IgD-negative memory B cell (primary cell): ENCODE measurements at regions not wholly inside any gene's neighbourhood (a gene's known extent, or its start where the extent isn't known, plus 50 kb on each side); places are given as distances from the start of the nearest gene placed in this dataset.

Experiments
- H3K27ac Mint-ChIP-seq, 3 donors: one replicate each; pipeline ENCODE4 v1.8.0; 2020 to 2022; ENCODE audit warnings: mild to moderate bottlenecking in 3 of 3, mixed read lengths in 3 of 3, moderate library complexity in 1 of 3
- H3K27me3 Mint-ChIP-seq: one replicate; pipeline ENCODE4 v1.8.0; 2021; ENCODE audit warnings: mixed read lengths
- H3K36me3 Mint-ChIP-seq: one replicate; pipeline ENCODE4 v1.8.0; 2020; ENCODE audit warnings: mild to moderate bottlenecking, mixed read lengths
- H3K4me1 Mint-ChIP-seq, 3 donors: one replicate each; pipeline ENCODE4 v1.8.0; 2020 to 2022; ENCODE audit warnings: mixed read lengths in 3 of 3, mild to moderate bottlenecking in 1 of 3
- H3K4me3 Mint-ChIP-seq, 4 donors: one replicate each; pipeline ENCODE4 v1.8.0; 2020 to 2022; ENCODE audit warnings: mild to moderate bottlenecking in 4 of 4, mixed read lengths in 4 of 4, moderate library complexity in 3 of 4
- H3K9me3 Mint-ChIP-seq, 3 donors: one replicate each; pipeline ENCODE4 v1.8.0; 2020 to 2021; ENCODE audit warnings: mixed read lengths in 3 of 3, mild to moderate bottlenecking in 1 of 3

- no peaks in the 10 kb centered on the region for H3K27me3 Mint-ChIP-seq
- no peak overlapping the region for H3K27ac Mint-ChIP-seq
These were observed 434.5 kb upstream of the NAALADL2 start for GRCh38 chr3:174424656-174425055.

GRCh38 chr3:174425422-174425821, 433.7 kb upstream of the NAALADL2 start:
- no peak overlapping the region for H3K27ac Mint-ChIP-seq
- no peaks in the 10 kb centered on the region for H3K27me3 Mint-ChIP-seq
- H3K36me3 Mint-ChIP-seq, result no peaks in the 10 kb centered on the region
- no peaks in the 10 kb centered on the region for H3K4me1 Mint-ChIP-seq
- no peak overlapping the region for H3K4me3 Mint-ChIP-seq
- H3K9me3 Mint-ChIP-seq, result peaks cover 0 to 2% (median 1%) of the 10 kb centered on the region in 3 donors

More at GRCh38 chr3:174424656-174425055, 434.5 kb upstream of the NAALADL2 start:
- H3K9me3 Mint-ChIP-seq, result peaks cover 0 to 2% (median 1%) of the 10 kb centered on the region in 3 donors
- no peak overlapping the region for H3K4me3 Mint-ChIP-seq
- H3K4me1 Mint-ChIP-seq, result no peaks in the 10 kb centered on the region
- H3K36me3 Mint-ChIP-seq, result no peaks in the 10 kb centered on the region

- no peaks in the 10 kb centered on the region for H3K4me1 Mint-ChIP-seq
- no peak overlapping the region for H3K27ac Mint-ChIP-seq
- H3K36me3 Mint-ChIP-seq, result no peaks in the 10 kb centered on the region
- no peak overlapping the region for H3K4me3 Mint-ChIP-seq
- H3K27me3 Mint-ChIP-seq, result no peaks in the 10 kb centered on the region
- H3K9me3 Mint-ChIP-seq, result peaks cover 0 to under 1% (median 0%) of the 10 kb centered on the region in 3 donors
These were observed 428.1 kb upstream of the NAALADL2 start for GRCh38 chr3:174430986-174431385.

- Mint-ChIP-seq H3K4me1 (no peaks in the 10 kb centered on the region), H3K9me3 (peaks cover 0 to 1% (median 0%) of the 10 kb centered on the region in 3 donors), H3K27me3 (no peaks in the 10 kb centered on the region), H3K36me3 (no peaks in the 10 kb centered on the region), H3K27ac (no peak overlapping the region), H3K4me3 (no peak overlapping the region)
These were observed 427.4 kb upstream of the NAALADL2 start for GRCh38 chr3:174431717-174432116.

GRCh38 chr3:174436367-174436766, 422.8 kb upstream of the NAALADL2 start:
- Mint-ChIP-seq H3K9me3 (peaks cover 0 to 2% (median 0%) of the 10 kb centered on the region in 3 donors), H3K4me1 (peaks cover 0 to 6% (median 0%) of the 10 kb centered on the region in 3 donors), H3K27me3 (peaks cover 13% of the 10 kb centered on the region), H3K36me3 (no peaks in the 10 kb centered on the region), H3K27ac (no peak overlapping the region), H3K4me3 (no peak overlapping the region)

GRCh38 chr3:174438501-174439145, 420.5 kb upstream of the NAALADL2 start:
- Mint-ChIP-seq H3K4me3 (no peak overlapping the region), H3K9me3 (peaks cover 0 to 5% (median 0%) of the 10 kb centered on the region in 3 donors), H3K27ac (no peak overlapping the region), H3K27me3 (peaks cover 17% of the 10 kb centered on the region), H3K36me3 (no peaks in the 10 kb centered on the region), H3K4me1 (peaks cover 3 to 9% (median 5%) of the 10 kb centered on the region in 3 donors)

GRCh38 chr3:174439331-174440252, 419.5 kb upstream of the NAALADL2 start:
- peak overlapping the region in 1 of 4 donors; percentile 55 for H3K4me3 Mint-ChIP-seq
- H3K4me1 Mint-ChIP-seq, result peaks cover 3 to 9% (median 5%) of the 10 kb centered on the region in 3 donors
- no peaks in the 10 kb centered on the region for H3K36me3 Mint-ChIP-seq
- peaks cover 17% of the 10 kb centered on the region for H3K27me3 Mint-ChIP-seq
- H3K27ac Mint-ChIP-seq, result no peak overlapping the region
- H3K9me3 Mint-ChIP-seq, result peaks cover 0 to 5% (median 0%) of the 10 kb centered on the region in 3 donors

GRCh38 chr3:174440253-174440701, 418.9 kb upstream of the NAALADL2 start:
- Mint-ChIP-seq H3K9me3 (peaks cover 0 to 5% (median 0%) of the 10 kb centered on the region in 3 donors), H3K36me3 (no peaks in the 10 kb centered on the region), H3K27me3 (peaks cover 17% of the 10 kb centered on the region), H3K4me1 (peaks cover 3 to 9% (median 5%) of the 10 kb centered on the region in 3 donors), H3K27ac (no peak overlapping the region), H3K4me3 (peak overlapping the region in 2 of 4 donors; percentile 49 to 74)

- peaks cover 17% of the 10 kb centered on the region for H3K27me3 Mint-ChIP-seq
- no peak overlapping the region for H3K27ac Mint-ChIP-seq
- peaks cover 3 to 9% (median 5%) of the 10 kb centered on the region in 3 donors for H3K4me1 Mint-ChIP-seq
- peaks cover 0 to 5% (median 0%) of the 10 kb centered on the region in 3 donors for H3K9me3 Mint-ChIP-seq
- H3K36me3 Mint-ChIP-seq, result no peaks in the 10 kb centered on the region
- H3K4me3 Mint-ChIP-seq, result peak overlapping the region in 3 of 4 donors; percentile 67 to 71 (median 69)
These were observed 418.2 kb upstream of the NAALADL2 start for GRCh38 chr3:174440741-174441587.

GRCh38 chr3:174441588-174442301, 417.4 kb upstream of the NAALADL2 start:
- Mint-ChIP-seq H3K27ac (no peak overlapping the region), H3K27me3 (peaks cover 17% of the 10 kb centered on the region), H3K4me1 (peaks cover 3 to 9% (median 5%) of the 10 kb centered on the region in 3 donors), H3K36me3 (no peaks in the 10 kb centered on the region), H3K4me3 (peak overlapping the region; percentile 67 to 75 (median 70)), H3K9me3 (peaks cover 0 to 3% (median 0%) of the 10 kb centered on the region in 3 donors)

GRCh38 chr3:174442302-174442682, 416.8 kb upstream of the NAALADL2 start:
- no peak overlapping the region for H3K4me3 Mint-ChIP-seq
- no peak overlapping the region for H3K27ac Mint-ChIP-seq
- peaks cover 3 to 9% (median 5%) of the 10 kb centered on the region in 3 donors for H3K4me1 Mint-ChIP-seq
- no peaks in the 10 kb centered on the region for H3K36me3 Mint-ChIP-seq
- H3K9me3 Mint-ChIP-seq, result peaks cover 0 to 3% (median 0%) of the 10 kb centered on the region in 3 donors
- peaks cover 17% of the 10 kb centered on the region for H3K27me3 Mint-ChIP-seq

GRCh38 chr3:174444391-174444790, 414.7 kb upstream of the NAALADL2 start:
- H3K4me1 Mint-ChIP-seq, result peaks cover 3 to 9% (median 5%) of the 10 kb centered on the region in 3 donors
- no peak overlapping the region for H3K4me3 Mint-ChIP-seq
- no peaks in the 10 kb centered on the region for H3K36me3 Mint-ChIP-seq
- H3K9me3 Mint-ChIP-seq, result peaks cover 1 to 3% (median 3%) of the 10 kb centered on the region in 3 donors
- peaks cover 15% of the 10 kb centered on the region for H3K27me3 Mint-ChIP-seq
- no peak overlapping the region for H3K27ac Mint-ChIP-seq

GRCh38 chr3:174457758-174458157, 401.4 kb upstream of the NAALADL2 start:
- no peak overlapping the region for H3K27ac Mint-ChIP-seq
- no peaks in the 10 kb centered on the region for H3K27me3 Mint-ChIP-seq
- H3K4me3 Mint-ChIP-seq, result peak overlapping the region in 1 of 4 donors; percentile 39

GRCh38 chr3:174460831-174461230, 398.3 kb upstream of the NAALADL2 start:
- Mint-ChIP-seq H3K4me1 (peaks cover 0 to 1% (median 0%) of the 10 kb centered on the region in 3 donors), H3K9me3 (peaks cover 0 to 12% (median 5%) of the 10 kb centered on the region in 3 donors), H3K36me3 (no peaks in the 10 kb centered on the region), H3K27ac (no peak overlapping the region), H3K4me3 (no peak overlapping the region), H3K27me3 (no peaks in the 10 kb centered on the region)

More at GRCh38 chr3:174457758-174458157, 401.4 kb upstream of the NAALADL2 start:
- H3K9me3 Mint-ChIP-seq, result peaks cover 0 to 23% (median 5%) of the 10 kb centered on the region in 3 donors
- H3K4me1 Mint-ChIP-seq, result peaks cover 0 to 1% (median 0%) of the 10 kb centered on the region in 3 donors
- H3K36me3 Mint-ChIP-seq, result no peaks in the 10 kb centered on the region
